ENCODE measurements at regions not wholly inside any gene's neighbourhood (a gene's known extent, or its start where the extent isn't known, plus 50 kb on each side); places are given as distances from the start of the nearest gene placed in this dataset.

- no peaks in the 10 kb centered on the region for H3K9me2 ChIP-seq (replicated peaks; ENCODE audit: insufficient read depth)
- H3K27me3 ChIP-seq = no peaks in the 10 kb centered on the region
- TF ChIP-seq EZH2 (IDR thresholded peaks at IDR 0.05; ENCODE audit: borderline replicate concordance) = no peak
- TF ChIP-seq CTCF (IDR thresholded peaks at IDR 0.05; ENCODE audit: poor library complexity) = no peak
- TF ChIP-seq EZH2phosphoT487 (IDR thresholded peaks at IDR 0.05; ENCODE audit: low read depth, severe bottlenecking, unreplicated experiment) = no peak
- H3K4me3 ChIP-seq = no peak overlapping the region
- no peak overlapping the region for H2AFZ ChIP-seq
- no peaks in the 10 kb centered on the region for H3K79me2 ChIP-seq
- no peaks in the 10 kb centered on the region for H3K4me1 ChIP-seq (ENCODE audit: insufficient read depth)
- H3K9me3 ChIP-seq (ENCODE audit: low read depth) = no peaks in the 10 kb centered on the region
- no peak overlapping the region for H3K4me2 ChIP-seq
- 82% methylated on average over 2 of the region's 2 CpGs for WGBS (ENCODE audit: low lambda C conversion rate, missing lambda C conversion rate)
- no peak overlapping the region for H3K27ac ChIP-seq
- H3K36me3 ChIP-seq (replicated peaks; ENCODE audit: insufficient read depth, low read depth) = no peaks in the 10 kb centered on the region
- H4K20me1 ChIP-seq (ENCODE audit: insufficient read depth, poor library complexity, severe bottlenecking) = no peaks in the 10 kb centered on the region
- DNase-seq (ENCODE audit: low spot score) = no peak
Measured at GRCh38 chr1:58264462-58264861, 282.1 kb downstream of the OMA1 start.

- Histone ChIP-seq H3K4me1 (ENCODE audit: insufficient read depth) (no peaks in the 10 kb centered on the region), H3K79me2 (no peaks in the 10 kb centered on the region), H3K36me3 (replicated peaks; ENCODE audit: insufficient read depth, low read depth) (no peaks in the 10 kb centered on the region), H3K9me2 (replicated peaks; ENCODE audit: insufficient read depth) (no peaks in the 10 kb centered on the region), H2AFZ (no peak overlapping the region), H4K20me1 (ENCODE audit: insufficient read depth, poor library complexity, severe bottlenecking) (no peaks in the 10 kb centered on the region), H3K4me3 (no peak overlapping the region), H3K27ac (no peak overlapping the region), H3K9me3 (ENCODE audit: low read depth) (no peaks in the 10 kb centered on the region), H3K27me3 (no peaks in the 10 kb centered on the region), H3K4me2 (no peak overlapping the region)
- TF ChIP-seq EZH2phosphoT487 (IDR thresholded peaks at IDR 0.05; ENCODE audit: low read depth, severe bottlenecking, unreplicated experiment) = no peak
- TF ChIP-seq EZH2 (IDR thresholded peaks at IDR 0.05; ENCODE audit: borderline replicate concordance) = no peak
- no peak for TF ChIP-seq CTCF (IDR thresholded peaks at IDR 0.05; ENCODE audit: poor library complexity)
- 86% methylated on average over 2 of the region's 2 CpGs for WGBS (ENCODE audit: low lambda C conversion rate, missing lambda C conversion rate)
- no peak for DNase-seq (ENCODE audit: low spot score)
Measured at GRCh38 chr1:58262702-58263101, 283.8 kb downstream of the OMA1 start.

GRCh38 chr1:58258082-58258481 lies 288.4 kb downstream of the OMA1 start:
- DNase-seq (ENCODE audit: low spot score) = no peak
- H3K9me3 ChIP-seq (ENCODE audit: low read depth) = no peaks in the 10 kb centered on the region
- H3K36me3 ChIP-seq (replicated peaks; ENCODE audit: insufficient read depth, low read depth) = no peaks in the 10 kb centered on the region
- H4K20me1 ChIP-seq (ENCODE audit: insufficient read depth, poor library complexity, severe bottlenecking) = no peaks in the 10 kb centered on the region
- no peak overlapping the region for H2AFZ ChIP-seq
- no peaks in the 10 kb centered on the region for H3K4me1 ChIP-seq (ENCODE audit: insufficient read depth)
- no peaks in the 10 kb centered on the region for H3K9me2 ChIP-seq (replicated peaks; ENCODE audit: insufficient read depth)
- TF ChIP-seq CTCF (IDR thresholded peaks at IDR 0.05; ENCODE audit: poor library complexity) = no peak
- TF ChIP-seq EZH2phosphoT487 (IDR thresholded peaks at IDR 0.05; ENCODE audit: low read depth, severe bottlenecking, unreplicated experiment) = no peak
- TF ChIP-seq EZH2 (IDR thresholded peaks at IDR 0.05; ENCODE audit: borderline replicate concordance) = no peak
- no peak overlapping the region for H3K4me3 ChIP-seq
- no peak overlapping the region for H3K4me2 ChIP-seq
- no peak overlapping the region for H3K27ac ChIP-seq
- WGBS (ENCODE audit: low lambda C conversion rate, missing lambda C conversion rate) = 78% methylated on average over 10 of the region's 10 CpGs
- H3K79me2 ChIP-seq = no peaks in the 10 kb centered on the region
- H3K27me3 ChIP-seq = no peaks in the 10 kb centered on the region

- 75% methylated on average over 1 of the region's 1 CpG for WGBS (ENCODE audit: low lambda C conversion rate, missing lambda C conversion rate)
- Histone ChIP-seq H3K4me3 (no peak overlapping the region), H3K4me2 (no peak overlapping the region), H3K9me3 (ENCODE audit: low read depth) (no peaks in the 10 kb centered on the region), H3K9me2 (replicated peaks; ENCODE audit: insufficient read depth) (no peaks in the 10 kb centered on the region), H3K36me3 (replicated peaks; ENCODE audit: insufficient read depth, low read depth) (no peaks in the 10 kb centered on the region), H3K27ac (no peak overlapping the region), H3K27me3 (peaks cover 8% of the 10 kb centered on the region), H3K79me2 (no peaks in the 10 kb centered on the region), H2AFZ (no peak overlapping the region), H4K20me1 (ENCODE audit: insufficient read depth, poor library complexity, severe bottlenecking) (no peaks in the 10 kb centered on the region), H3K4me1 (ENCODE audit: insufficient read depth) (no peaks in the 10 kb centered on the region)
- no peak for DNase-seq (ENCODE audit: low spot score)
- no peak for TF ChIP-seq EZH2phosphoT487 (IDR thresholded peaks at IDR 0.05; ENCODE audit: low read depth, severe bottlenecking, unreplicated experiment)
- no peak for TF ChIP-seq EZH2 (IDR thresholded peaks at IDR 0.05; ENCODE audit: borderline replicate concordance)
- no peak for TF ChIP-seq CTCF (IDR thresholded peaks at IDR 0.05; ENCODE audit: poor library complexity)
Measured at GRCh38 chr1:58257003-58257402, 289.5 kb downstream of the OMA1 start.
